ENCODE measurements at regions not wholly inside any gene's neighbourhood (a gene's known extent, or its start where the extent isn't known, plus 50 kb on each side); places are given as distances from the start of the nearest gene placed in this dataset.

DNA sequence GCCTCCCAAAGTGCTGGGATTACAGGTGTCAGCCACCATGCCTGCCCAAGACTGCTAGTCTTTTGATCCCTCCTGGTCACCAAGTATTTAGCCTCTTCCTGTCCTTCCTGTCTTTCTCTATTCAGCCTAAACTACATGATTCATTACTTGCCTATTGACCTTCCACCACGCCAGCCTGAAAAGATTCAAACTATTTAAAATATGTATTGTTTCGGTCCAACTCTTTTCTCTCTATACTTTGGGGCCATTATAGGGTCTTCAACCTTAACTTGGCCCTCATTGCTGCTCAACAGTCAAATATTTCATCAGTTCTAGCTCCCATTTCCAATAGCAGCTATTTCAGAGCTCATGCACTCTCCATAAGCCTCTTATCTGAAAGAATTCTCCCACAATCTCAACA is 153.0 kb downstream of the TNFSF18 start:
- H3K4me3 Mint-ChIP-seq: no peak overlapping the region
- H3K36me3 Mint-ChIP-seq: peaks cover 4% of the 10 kb centered on the region
- H3K4me1 Mint-ChIP-seq: peaks cover 69% of the 10 kb centered on the region
- no peaks in the 10 kb centered on the region for H3K27me3 Mint-ChIP-seq
- peaks cover 16% of the 10 kb centered on the region for H3K9me3 Mint-ChIP-seq
- peak overlapping the region; percentile 26 for H3K27ac Mint-ChIP-seq

DNA sequence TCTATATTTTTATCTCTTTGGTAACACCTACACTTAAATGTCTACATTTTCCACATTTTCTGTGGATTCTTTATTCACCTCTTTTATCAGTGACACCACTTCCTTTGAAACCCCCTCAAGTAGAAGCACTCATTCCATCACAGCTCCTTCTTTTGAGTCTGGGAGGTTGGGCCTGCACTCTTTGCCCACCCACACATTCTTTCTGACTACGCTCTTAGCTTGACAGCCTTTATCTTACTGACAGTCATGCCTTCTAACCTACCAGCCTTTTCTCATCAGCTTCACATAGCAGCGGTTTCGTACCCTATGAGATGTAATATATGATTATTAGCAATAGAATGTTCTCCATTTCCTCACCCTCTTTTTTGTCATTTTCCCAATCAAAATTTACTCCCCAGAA is 151.9 kb downstream of the TNFSF18 start:
- no peak overlapping the region for H3K4me3 Mint-ChIP-seq
- H3K36me3 Mint-ChIP-seq: peaks cover 4% of the 10 kb centered on the region
- peaks cover 16% of the 10 kb centered on the region for H3K9me3 Mint-ChIP-seq
- H3K27me3 Mint-ChIP-seq: no peaks in the 10 kb centered on the region
- peaks cover 61% of the 10 kb centered on the region for H3K4me1 Mint-ChIP-seq
- no peak overlapping the region for H3K27ac Mint-ChIP-seq

DNA sequence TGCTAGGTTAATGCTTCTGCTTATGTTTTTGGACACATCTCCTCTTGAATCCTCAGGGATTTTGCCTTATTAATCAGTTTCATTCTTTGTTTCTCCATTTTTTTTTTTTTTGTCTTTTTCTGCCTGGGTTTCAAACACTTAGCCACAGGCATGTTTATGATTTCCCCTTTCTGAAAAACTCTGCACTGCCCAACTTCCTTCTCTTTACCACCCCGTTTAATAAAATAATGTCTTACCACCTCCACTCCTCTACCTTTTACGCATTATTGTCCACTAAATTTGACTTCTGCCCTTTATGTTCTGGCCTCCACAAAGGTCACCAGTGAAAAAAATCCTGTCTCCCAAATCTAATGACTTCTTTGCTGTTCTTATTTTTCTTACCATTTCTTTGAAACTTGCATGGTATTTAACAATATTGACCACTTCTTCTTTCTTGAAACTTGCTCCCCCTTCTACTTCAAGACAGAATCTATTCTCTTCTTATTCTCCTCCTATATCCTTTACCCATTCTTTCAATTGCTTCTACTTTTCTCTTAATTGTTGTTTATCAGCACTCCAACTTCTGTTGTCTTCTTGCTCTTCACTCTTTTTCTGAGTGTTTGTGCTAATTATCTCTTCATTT is 150.3 kb downstream of the TNFSF18 start:
- Mint-ChIP-seq H3K27me3 (no peaks in the 10 kb centered on the region), H3K4me3 (peak overlapping the region; percentile 8), H3K36me3 (peaks cover 4% of the 10 kb centered on the region), H3K4me1 (peaks cover 51% of the 10 kb centered on the region), H3K9me3 (peaks cover 16% of the 10 kb centered on the region), H3K27ac (no peak overlapping the region)

DNA sequence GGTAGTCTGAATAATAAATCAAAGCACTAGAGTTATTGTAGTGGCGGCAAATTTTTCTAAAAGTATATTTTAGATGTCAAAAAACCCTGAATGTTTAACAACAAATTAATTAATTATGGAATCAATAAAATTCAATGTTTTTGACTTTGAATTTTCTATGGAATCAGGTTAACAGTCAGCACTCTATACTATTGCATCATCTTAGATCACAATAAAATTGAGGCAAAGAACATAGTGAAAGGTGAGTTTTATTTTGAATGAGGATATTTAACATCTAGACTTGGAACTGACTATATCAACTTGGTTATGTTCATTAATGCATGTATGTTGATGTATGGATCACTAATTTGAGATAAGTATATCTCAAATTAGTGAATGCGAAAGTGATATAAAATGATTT is 148.5 kb downstream of the TNFSF18 start:
- Mint-ChIP-seq H3K27ac (no peak overlapping the region), H3K36me3 (peaks cover 4% of the 10 kb centered on the region), H3K9me3 (peaks cover 16% of the 10 kb centered on the region), H3K4me3 (no peak overlapping the region), H3K27me3 (no peaks in the 10 kb centered on the region), H3K4me1 (peaks cover 57% of the 10 kb centered on the region)

DNA sequence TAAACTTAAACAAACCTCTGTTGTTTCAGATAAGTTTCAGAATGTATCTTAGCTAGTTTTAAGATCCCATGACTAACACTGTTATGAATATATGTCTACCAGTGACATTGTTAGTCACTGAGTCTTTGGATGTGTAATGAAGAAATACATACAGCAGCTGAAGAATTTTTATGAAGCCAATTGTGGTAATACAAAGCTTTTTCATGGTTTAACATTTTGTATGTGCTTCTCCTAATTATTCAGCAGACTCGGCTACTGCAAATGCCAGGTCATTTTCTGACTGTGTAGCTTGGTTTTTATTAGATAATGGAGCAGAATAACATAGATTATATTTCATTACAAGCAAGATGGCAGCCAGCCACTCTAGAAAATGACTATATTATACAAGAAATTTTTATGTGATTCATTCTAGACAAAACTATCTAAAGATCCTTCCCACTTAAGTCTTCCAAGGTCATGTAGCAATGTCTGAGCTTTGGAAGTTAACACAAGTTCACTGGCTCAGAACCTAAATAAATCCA is 147.8 kb downstream of the TNFSF18 start:
- H3K27ac Mint-ChIP-seq: no peak overlapping the region
- peaks cover 1% of the 10 kb centered on the region for H3K36me3 Mint-ChIP-seq
- no peak overlapping the region for H3K4me3 Mint-ChIP-seq
- H3K27me3 Mint-ChIP-seq: no peaks in the 10 kb centered on the region
- peaks cover 55% of the 10 kb centered on the region for H3K4me1 Mint-ChIP-seq
- H3K9me3 Mint-ChIP-seq: peaks cover 12% of the 10 kb centered on the region

DNA sequence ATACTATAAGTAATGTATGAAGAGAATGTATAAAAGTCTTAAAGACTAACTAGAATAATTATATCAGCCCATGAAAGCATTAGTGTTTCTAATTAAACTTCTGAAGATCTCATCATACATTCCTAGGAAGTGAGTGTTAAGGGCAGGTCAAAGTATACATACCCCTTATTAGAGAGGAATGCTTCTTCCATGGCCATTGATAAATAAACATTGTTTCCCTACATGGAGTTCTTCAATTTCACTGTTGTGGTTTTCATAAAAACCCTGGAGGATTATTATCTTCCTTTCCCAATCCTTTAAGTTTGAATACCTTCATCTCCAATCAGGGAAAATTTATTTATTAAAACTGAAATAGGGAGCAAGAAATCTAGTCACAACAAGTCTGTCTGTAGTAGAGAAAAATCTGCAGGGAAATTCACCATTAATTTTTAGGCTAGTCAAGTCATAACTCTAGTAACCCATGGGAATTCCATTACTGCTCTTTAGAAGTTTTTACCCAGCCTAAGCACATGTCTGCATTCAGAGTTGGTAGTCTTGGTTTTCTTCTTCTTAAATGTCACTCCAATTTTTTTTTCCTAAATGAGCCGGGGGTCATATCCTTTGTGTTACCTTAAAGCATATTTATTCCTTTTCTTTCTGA is 147.0 kb downstream of the TNFSF18 start:
- Mint-ChIP-seq H3K27ac (no peak overlapping the region), H3K9me3 (peaks cover 10% of the 10 kb centered on the region), H3K4me1 (peaks cover 49% of the 10 kb centered on the region), H3K4me3 (no peak overlapping the region), H3K36me3 (peaks cover 1% of the 10 kb centered on the region), H3K27me3 (no peaks in the 10 kb centered on the region)

DNA sequence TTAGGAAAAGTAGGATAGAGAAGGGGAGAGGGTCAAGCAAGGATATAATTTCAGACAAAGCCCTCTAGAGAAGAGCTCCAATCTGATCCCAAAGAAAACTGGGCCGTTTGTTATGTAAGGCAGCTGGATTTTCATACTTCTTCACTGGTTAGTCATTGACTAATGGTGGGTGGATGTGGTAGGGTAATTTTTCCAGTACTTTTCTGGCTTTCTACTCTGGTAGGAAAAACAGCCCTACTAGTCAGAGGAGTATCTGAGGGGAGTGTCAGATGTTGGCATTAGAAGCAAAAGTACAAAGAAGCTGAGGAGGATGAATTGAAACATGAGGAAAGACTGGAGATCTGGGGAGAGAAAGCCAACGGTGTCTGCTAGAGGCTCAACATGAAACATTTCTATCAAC is 145.3 kb downstream of the TNFSF18 start:
- peaks cover 9% of the 10 kb centered on the region for H3K9me3 Mint-ChIP-seq
- H3K27ac Mint-ChIP-seq: no peak overlapping the region

DNA sequence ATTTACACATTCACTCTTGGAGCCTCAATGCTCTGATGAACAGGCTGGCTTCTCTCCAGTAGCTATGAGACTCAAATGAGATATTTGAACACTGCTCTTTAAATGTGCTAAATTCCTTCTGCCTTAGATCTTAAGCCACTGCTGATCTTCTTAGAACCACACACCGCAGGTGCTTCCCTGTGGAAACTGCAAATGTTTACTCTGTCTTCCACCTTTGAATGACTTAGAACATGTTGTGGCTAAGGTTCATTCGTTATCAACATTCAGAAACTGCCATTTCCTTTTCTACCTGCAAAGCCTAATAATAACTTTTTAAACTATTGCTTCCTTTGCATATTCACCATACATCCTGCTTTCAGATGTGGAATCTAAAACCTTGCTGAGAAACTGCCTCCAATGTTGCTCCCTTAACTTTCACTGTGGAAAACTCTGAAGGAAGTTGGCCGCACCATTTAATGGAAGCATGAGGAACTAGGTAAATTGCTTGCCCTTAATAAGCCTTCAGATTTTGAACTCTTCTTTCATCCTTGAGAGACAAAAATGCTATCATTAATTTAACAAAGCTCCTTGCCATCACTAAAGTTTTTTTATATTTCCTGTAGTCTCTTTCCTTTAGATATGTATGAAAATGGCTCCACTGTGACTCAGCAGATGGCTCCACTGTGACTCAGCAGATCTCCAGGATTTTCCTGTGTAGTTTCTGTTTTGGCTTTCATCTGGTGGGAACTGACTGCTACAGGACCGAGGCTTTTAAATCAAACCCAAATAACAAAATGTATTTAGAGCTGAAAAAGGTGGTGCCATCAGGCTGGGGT is 143.8 kb downstream of the TNFSF18 start:
- Mint-ChIP-seq H3K9me3 (no peaks in the 10 kb centered on the region), H3K27me3 (no peaks in the 10 kb centered on the region), H3K4me1 (peaks cover 24% of the 10 kb centered on the region), H3K4me3 (peak overlapping the region; percentile 66), H3K27ac (peak overlapping the region; percentile 71), H3K36me3 (no peaks in the 10 kb centered on the region)

More for the DNA sequence above, 145.3 kb downstream of the TNFSF18 start:
- no peaks in the 10 kb centered on the region for H3K27me3 Mint-ChIP-seq
- H3K4me1 Mint-ChIP-seq: peaks cover 34% of the 10 kb centered on the region
- no peak overlapping the region for H3K4me3 Mint-ChIP-seq
- peaks cover under 1% of the 10 kb centered on the region for H3K36me3 Mint-ChIP-seq

DNA sequence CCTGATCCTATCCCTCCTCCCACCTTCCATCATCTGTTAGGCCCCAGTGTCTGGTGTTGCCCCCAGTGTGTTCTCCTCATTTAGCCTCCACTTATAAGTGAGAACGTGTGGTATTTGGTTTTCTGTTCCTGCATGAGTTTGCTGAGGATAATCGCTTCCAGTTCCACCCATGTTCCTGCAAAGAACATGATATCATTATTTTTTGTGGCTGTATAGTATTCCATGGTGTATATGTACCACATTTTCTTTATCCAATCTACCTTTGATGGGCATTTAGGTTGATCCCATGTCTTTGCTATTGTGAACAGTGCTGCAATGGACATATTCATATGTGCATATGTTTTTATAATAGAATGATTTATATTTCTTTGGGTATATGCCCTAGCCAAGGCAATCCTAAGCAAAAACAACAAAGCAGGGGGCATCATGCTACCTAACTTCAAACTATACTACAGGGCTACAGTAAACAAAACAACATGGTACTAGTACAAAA is 142.9 kb downstream of the TNFSF18 start:
- H3K36me3 Mint-ChIP-seq: peaks cover 2% of the 10 kb centered on the region
- H3K4me3 Mint-ChIP-seq: no peak overlapping the region
- peaks cover 24% of the 10 kb centered on the region for H3K4me1 Mint-ChIP-seq
- no peak overlapping the region for H3K27ac Mint-ChIP-seq
- peaks cover 3% of the 10 kb centered on the region for H3K9me3 Mint-ChIP-seq
- H3K27me3 Mint-ChIP-seq: no peaks in the 10 kb centered on the region

DNA sequence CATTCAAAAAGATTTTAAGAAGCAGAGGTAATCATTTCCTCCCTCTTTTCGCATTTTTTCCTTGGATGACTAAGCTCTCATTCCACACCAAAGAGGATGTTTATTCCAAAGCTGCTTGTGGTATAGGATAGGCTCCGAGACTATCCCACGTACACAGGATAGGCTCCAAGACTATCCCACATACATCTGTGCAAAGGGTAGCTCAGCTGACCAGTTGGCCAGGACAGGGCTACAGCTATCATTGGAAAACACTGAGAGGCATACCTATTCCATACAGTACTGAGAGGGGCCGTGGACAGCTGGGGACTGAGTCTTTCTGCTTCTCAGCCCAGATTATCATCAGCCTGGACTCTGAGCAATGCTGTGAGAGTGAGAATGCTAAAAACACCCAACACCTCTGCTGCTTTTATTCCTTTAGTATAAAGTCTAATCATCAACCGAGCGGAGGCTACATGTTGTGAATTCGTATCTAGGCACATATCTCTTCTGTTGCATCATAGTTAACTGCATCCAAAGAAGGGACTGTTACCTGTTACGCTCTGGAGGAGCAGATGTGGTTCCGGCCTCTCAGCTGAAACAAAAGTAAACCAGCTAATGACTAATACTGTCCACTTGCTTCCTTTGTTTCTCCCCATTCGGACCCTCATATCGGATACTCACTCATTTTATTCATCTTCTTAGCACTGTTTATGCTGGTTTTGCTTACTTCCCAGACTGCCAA is 141.0 kb downstream of the TNFSF18 start:
- H3K27me3 Mint-ChIP-seq: no peaks in the 10 kb centered on the region
- H3K27ac Mint-ChIP-seq: no peak overlapping the region
- H3K36me3 Mint-ChIP-seq: peaks cover 2% of the 10 kb centered on the region
- peaks cover 24% of the 10 kb centered on the region for H3K4me1 Mint-ChIP-seq
- peaks cover 8% of the 10 kb centered on the region for H3K9me3 Mint-ChIP-seq
- H3K4me3 Mint-ChIP-seq: no peak overlapping the region

DNA sequence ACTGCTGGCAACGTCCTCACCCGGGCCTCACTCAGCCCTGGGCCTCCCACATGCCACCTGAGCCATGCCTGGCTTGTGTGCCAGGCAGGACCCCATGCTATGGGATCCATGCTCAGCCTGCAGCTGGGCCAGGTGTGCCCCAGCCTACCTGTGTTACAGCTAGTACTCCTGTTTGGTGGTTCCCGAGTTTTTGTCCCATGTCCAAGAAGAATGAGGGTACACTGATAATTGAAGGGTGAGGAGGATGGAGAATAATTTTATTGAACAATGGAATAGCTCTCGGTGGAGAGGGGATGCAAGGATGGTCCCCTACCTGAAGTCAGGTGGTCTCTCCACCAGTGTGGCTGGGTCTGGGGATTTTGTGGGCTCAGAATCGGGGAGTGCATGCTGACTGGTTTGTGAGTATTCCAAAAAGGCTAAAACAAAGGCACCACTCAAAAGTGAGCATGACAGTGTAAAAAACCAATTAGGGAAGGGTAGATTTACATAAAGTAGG is 137.9 kb downstream of the TNFSF18 start:
- H3K4me1 Mint-ChIP-seq: no peaks in the 10 kb centered on the region
- peak overlapping the region; percentile 19 for H3K27ac Mint-ChIP-seq
- H3K27me3 Mint-ChIP-seq: no peaks in the 10 kb centered on the region
- H3K4me3 Mint-ChIP-seq: no peak overlapping the region
- peaks cover 8% of the 10 kb centered on the region for H3K9me3 Mint-ChIP-seq
- H3K36me3 Mint-ChIP-seq: peaks cover 2% of the 10 kb centered on the region

DNA sequence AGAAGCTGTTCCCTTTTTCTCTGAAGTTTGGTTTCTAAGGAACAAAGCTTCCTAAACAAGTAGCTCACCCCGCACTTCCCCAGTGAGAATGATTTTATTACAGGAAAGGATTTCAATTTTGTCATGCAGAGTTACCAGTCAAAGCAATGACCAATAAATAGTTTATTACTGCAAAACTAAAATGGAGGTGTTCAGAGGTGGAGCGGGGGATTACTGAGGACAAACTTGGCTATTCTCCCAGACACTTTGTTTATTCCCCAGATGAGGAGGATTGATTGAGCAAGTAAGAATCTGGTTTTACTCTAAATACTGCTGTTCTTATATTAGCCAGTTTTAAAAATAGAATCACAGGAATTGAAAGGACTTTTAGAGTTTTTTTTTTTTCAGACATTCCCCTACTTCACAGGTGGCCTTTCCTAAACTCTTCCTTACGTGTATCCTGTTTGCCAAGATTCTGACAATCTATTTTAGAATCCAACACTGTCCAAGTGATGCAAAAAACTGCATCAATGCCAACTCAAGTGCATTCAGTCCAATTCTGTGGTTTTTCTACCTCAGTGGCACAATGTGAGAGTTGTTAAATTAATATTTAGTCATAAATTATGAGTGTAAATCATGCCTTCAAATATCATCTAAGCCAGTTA is 136.1 kb downstream of the TNFSF18 start:
- Mint-ChIP-seq H3K4me3 (no peak overlapping the region), H3K36me3 (peaks cover 2% of the 10 kb centered on the region), H3K4me1 (no peaks in the 10 kb centered on the region), H3K9me3 (peaks cover 8% of the 10 kb centered on the region), H3K27me3 (no peaks in the 10 kb centered on the region), H3K27ac (no peak overlapping the region)

DNA sequence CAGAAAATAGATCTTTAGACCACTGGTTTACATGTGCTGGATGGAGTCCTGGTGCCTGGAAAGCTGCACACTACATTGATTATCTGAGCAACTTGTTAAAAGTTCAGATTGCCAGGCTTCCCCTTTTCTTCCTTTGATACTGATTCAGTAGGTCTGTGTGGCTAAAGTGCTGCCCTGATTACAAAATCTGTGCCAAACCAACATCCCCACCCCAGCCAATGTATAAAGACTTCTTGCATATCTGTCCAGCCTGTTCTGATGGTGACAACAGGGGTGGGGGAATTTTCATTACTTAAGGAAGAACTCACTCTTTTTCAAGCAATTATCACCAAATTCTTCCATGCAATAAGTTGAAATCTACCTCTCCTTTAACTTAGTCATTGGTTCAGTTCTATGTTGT is 135.5 kb downstream of the TNFSF18 start:
- no peaks in the 10 kb centered on the region for H3K4me1 Mint-ChIP-seq
- H3K27ac Mint-ChIP-seq: no peak overlapping the region
- no peaks in the 10 kb centered on the region for H3K27me3 Mint-ChIP-seq
- no peak overlapping the region for H3K4me3 Mint-ChIP-seq
- peaks cover 2% of the 10 kb centered on the region for H3K36me3 Mint-ChIP-seq
- H3K9me3 Mint-ChIP-seq: peaks cover 8% of the 10 kb centered on the region

DNA sequence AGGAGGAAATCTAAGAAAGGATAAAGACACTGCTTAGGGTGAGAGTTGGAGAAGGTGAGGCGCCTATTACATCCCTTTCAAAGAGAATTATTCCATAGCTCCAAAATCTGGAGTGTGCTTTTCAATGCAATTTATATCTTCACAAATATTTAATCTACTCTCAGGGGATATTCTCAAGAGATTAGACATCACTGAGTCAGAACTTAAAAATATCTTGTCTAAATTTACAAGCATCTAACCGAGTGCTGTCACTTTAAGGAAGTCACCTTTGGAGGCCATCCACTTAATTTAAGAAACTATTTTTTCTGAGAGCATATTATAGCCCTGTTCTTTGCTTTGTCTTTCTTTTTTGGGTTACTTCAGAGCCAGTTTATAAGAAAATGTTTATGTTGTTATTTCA is 134.6 kb downstream of the TNFSF18 start:
- H3K27me3 Mint-ChIP-seq: no peaks in the 10 kb centered on the region
- no peak overlapping the region for H3K27ac Mint-ChIP-seq
- H3K4me1 Mint-ChIP-seq: no peaks in the 10 kb centered on the region
- H3K36me3 Mint-ChIP-seq: peaks cover 2% of the 10 kb centered on the region
- peaks cover 8% of the 10 kb centered on the region for H3K9me3 Mint-ChIP-seq
- no peak overlapping the region for H3K4me3 Mint-ChIP-seq

DNA sequence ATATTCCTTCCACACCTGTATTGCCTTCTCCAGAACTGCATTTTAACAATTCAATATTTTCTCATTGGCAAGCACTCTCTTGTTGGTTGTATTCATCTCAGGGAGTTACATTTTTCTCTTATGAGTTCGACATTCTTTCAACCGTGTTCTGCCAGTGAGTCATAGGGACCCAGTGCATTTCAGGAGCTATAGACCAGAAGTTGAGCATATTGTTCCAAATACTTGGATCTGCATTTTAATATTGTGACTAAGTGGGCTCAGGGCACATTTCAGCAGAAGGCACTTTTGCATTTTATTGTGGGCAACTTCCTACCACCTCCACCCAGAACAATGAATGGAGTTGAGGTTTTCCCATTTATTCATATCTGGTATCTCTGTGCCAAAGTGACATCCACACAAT is 132.8 kb downstream of the TNFSF18 start:
- H3K9me3 Mint-ChIP-seq: peaks cover 4% of the 10 kb centered on the region
- H3K4me1 Mint-ChIP-seq: no peaks in the 10 kb centered on the region
- H3K27me3 Mint-ChIP-seq: no peaks in the 10 kb centered on the region

More for the DNA sequence above, 132.8 kb downstream of the TNFSF18 start:
- Mint-ChIP-seq H3K36me3 (no peaks in the 10 kb centered on the region), H3K27ac (no peak overlapping the region), H3K4me3 (no peak overlapping the region)

All from activated naive CD4-positive, alpha-beta T cell treated with anti-CD3 and anti-CD28 coated beads, Interleukin-2, amount 50 U/mL, for 24 hours (primary cell).